HepG2 (cell line): ENCODE measurements at regions not wholly inside any gene's neighbourhood (a gene's known extent, or its start where the extent isn't known, plus 50 kb on each side); places are given as distances from the start of the nearest gene placed in this dataset.

Experiments
- ATAC-seq: fragments of 200-7000 bp; cut with Tn5 transposase; 3 replicates; pipeline ENCODE4 v1.9.1; 2020; ENCODE audit warnings: mild to moderate bottlenecking, moderate library complexity
- BruUV-seq: library from RNA; stranded (reverse); fragments of 400-500 nt; replicated peaks from 2 replicates; lab custom pipeline; 2021; lab: Mats Ljungman, UMichigan
- CTCF ChIA-PET: fragments of 300-600 bp; formaldehyde crosslinking; extraction: SDS; loops from one replicate; lab custom pipeline; 2021; ENCODE audit warnings: low total read pairs, inconsistent platforms, low intra/inter-chr PET ratio; lab: Yijun Ruan, JAX
- POLR2A ChIA-PET: fragments of 350-600 bp; sonication (Branson Sonifier 250); formaldehyde crosslinking; loops from one replicate; lab custom pipeline; 2020; ENCODE audit warnings: antibody characterized with exemption, inconsistent platforms; lab: Yijun Ruan, JAX
- DNase-seq: peaks from one replicate; pipeline ENCODE4 v3.0.0-alpha.2; 2015; ENCODE audit warnings: low spot score
- FAIRE-seq: peaks from 3 replicates; lab custom pipeline; 2011; peaks lifted over from hg19 to GRCh38; lab: Jason Lieb, UNC
- H2AFZ ChIP-seq: one replicate; pipeline ENCODE4 v1.6.1; 2011; ENCODE audit warnings: low read length, inconsistent platforms
- H3K27ac ChIP-seq: fragments of 300-600 bp; 3 replicates; pipeline ENCODE4 v1.8.0; 2011; ENCODE audit warnings: mixed run types, mild to moderate bottlenecking, mixed read lengths, low read length, inconsistent platforms; ENCODE audit not compliant: insufficient read depth; ENCODE audit errors: extremely low read length
- H3K27me3 ChIP-seq, 2 experiments: fragments of 200-600 bp in 1 of 2; 2 replicates in 1 of 2; 3 replicates in 1 of 2; pipeline versions ENCODE4 v1.6.0 to v1.8.0; 2011; ENCODE audit warnings: low read length in 2 of 2, mild to moderate bottlenecking in 2 of 2, moderate library complexity in 2 of 2, inconsistent platforms in 1 of 2; ENCODE audit not compliant: insufficient read depth in 2 of 2, control insufficient read depth in 1 of 2
- H3K36me3 ChIP-seq, 2 experiments: fragments of 200-600 bp in 1 of 2; replicated peaks in 1 of 2; 2 replicates in 1 of 2; 3 replicates in 1 of 2; pipeline versions ENCODE4 v1.5.1 to v1.8.0; 2011; ENCODE audit warnings: low read length in 2 of 2, inconsistent platforms in 1 of 2; ENCODE audit not compliant: insufficient read depth in 2 of 2, control insufficient read depth in 1 of 2
- H3K4me1 ChIP-seq: 2 replicates; pipeline ENCODE4 v1.5.1; 2012; ENCODE audit warnings: low read length, inconsistent platforms; ENCODE audit not compliant: insufficient read depth
- H3K4me2 ChIP-seq: 2 replicates; pipeline ENCODE4 v1.6.0; 2011; ENCODE audit warnings: low read depth, low read length, inconsistent platforms
- H3K4me3 ChIP-seq, 3 experiments: fragments of 200-600 bp in 1 of 3; sonication (generic), shearing (Covaris generic) in 1 of 3; replicated peaks in 1 of 3; 2 replicates each; pipeline ENCODE4 v1.5.1; 2011 to 2016; ENCODE audit warnings: low read length in 3 of 3, inconsistent platforms in 2 of 3, low read depth in 2 of 3, mild to moderate bottlenecking in 2 of 3, control low read depth in 1 of 3, mixed read lengths in 1 of 3; ENCODE audit not compliant: insufficient read depth in 1 of 3
- H3K79me2 ChIP-seq: one replicate; pipeline ENCODE4 v1.6.1; 2011; ENCODE audit warnings: low read length, inconsistent platforms; ENCODE audit not compliant: insufficient read depth
- H3K9ac ChIP-seq: 2 replicates; pipeline ENCODE4 v1.6.0; 2011; ENCODE audit warnings: mild to moderate bottlenecking, low read depth, low read length, inconsistent platforms; ENCODE audit not compliant: insufficient read depth
- H3K9me3 ChIP-seq: 2 replicates; pipeline ENCODE4 v1.5.1; 2012; ENCODE audit warnings: mild to moderate bottlenecking, low read length
- H4K20me1 ChIP-seq: 2 replicates; pipeline ENCODE4 v1.6.0; 2011; ENCODE audit warnings: inconsistent platforms, mild to moderate bottlenecking, low read length, moderate library complexity; ENCODE audit not compliant: insufficient read depth
- FOSL2 ChIP-seq: sonication (generic); formaldehyde crosslinking; IDR thresholded peaks from 2 replicates; pipeline ENCODE4 v1.4.0; 2020; ENCODE audit warnings: missing genetic modification reagents
- HMGA1 ChIP-seq: sonication (generic); formaldehyde crosslinking; conservative IDR thresholded peaks from 2 replicates; pipeline ENCODE4 v1.4.0; 2020; ENCODE audit warnings: missing genetic modification reagents
- NCOR1 ChIP-seq: fragments of 200-600 bp; sonication (generic); IDR thresholded peaks from 2 replicates; pipeline ENCODE4 v1.7.0; 2017; ENCODE audit warnings: antibody characterized with exemption, low read length, borderline replicate concordance
- RBM22 ChIP-seq: fragments of 200-400 bp; formaldehyde crosslinking; optimal IDR thresholded peaks from 2 replicates; pipeline ENCODE3; 2017; ENCODE audit warnings: mild to moderate bottlenecking, low read length, moderate library complexity
- SRSF1 ChIP-seq: fragments of 200-400 bp; formaldehyde crosslinking; optimal IDR thresholded peaks from 2 replicates; pipeline ENCODE3; 2017; ENCODE audit warnings: mild to moderate bottlenecking, low read depth, low read length, moderate library complexity
- ZNF282 ChIP-seq: fragments of 450-650 bp; IDR thresholded peaks from 2 replicates; pipeline ENCODE4 v1.6.1; 2018; ENCODE audit not compliant: partially characterized antibody
- WGBS: methylation state at CpG from one replicate; pipeline ENCODE4 v1.1.6; 2017; ENCODE audit warnings: low lambda C conversion rate; 5-methylcytosine and 5-hydroxymethylcytosine counted together
- in situ Hi-C: cut with HindIII; loops from 2 replicates; pipeline ENCODE4 v1.10.0; 2017; ENCODE audit warnings: low pct_unique_long_range_greater_than_20kb; ENCODE audit not compliant: extremely low pct_ligation_motif_present
- intact Hi-C: fragments of 100-400 bp; cut with micrococcal nuclease; formaldehyde crosslinking; loops from one replicate; pipeline ENCODE4 v1.10.0; 2022; ENCODE audit not compliant: unreplicated experiment
- TF ChIP-seq, protein P1 (sequence below): sonication (generic); formaldehyde crosslinking; IDR thresholded peaks from 2 replicates; pipeline ENCODE4 v1.4.0; 2020; ENCODE audit warnings: missing genetic modification reagents
- TF ChIP-seq, protein P2 (sequence below): sonication (generic); formaldehyde crosslinking; IDR thresholded peaks from 2 replicates; pipeline ENCODE4 v1.8.0; 2022; ENCODE audit warnings: mild to moderate bottlenecking, missing genetic modification reagents, borderline replicate concordance
- TF ChIP-seq, protein P3 (sequence below): sonication (generic); formaldehyde crosslinking; IDR thresholded peaks from 2 replicates; pipeline ENCODE4 v1.5.0; 2020; ENCODE audit warnings: missing genetic modification reagents, mild to moderate bottlenecking, borderline replicate concordance
- TF ChIP-seq, protein P4 (sequence below): sonication (generic); formaldehyde crosslinking; IDR thresholded peaks from 2 replicates; pipeline ENCODE4 v1.9.0; 2021; ENCODE audit warnings: missing genetic modification reagents, mild to moderate bottlenecking, borderline replicate concordance
- TF ChIP-seq, protein P5 (sequence below): IDR thresholded peaks from 2 replicates; pipeline ENCODE4 v1.6.1; 2016; ENCODE audit warnings: missing compliant biosample characterization, missing genetic modification reagents, borderline replicate concordance
- TF ChIP-seq, protein P6 (sequence below): sonication (generic); formaldehyde crosslinking; IDR thresholded peaks from 2 replicates; pipeline ENCODE4 v1.8.0; 2023; ENCODE audit warnings: mild to moderate bottlenecking, missing genetic modification reagents

DNA sequence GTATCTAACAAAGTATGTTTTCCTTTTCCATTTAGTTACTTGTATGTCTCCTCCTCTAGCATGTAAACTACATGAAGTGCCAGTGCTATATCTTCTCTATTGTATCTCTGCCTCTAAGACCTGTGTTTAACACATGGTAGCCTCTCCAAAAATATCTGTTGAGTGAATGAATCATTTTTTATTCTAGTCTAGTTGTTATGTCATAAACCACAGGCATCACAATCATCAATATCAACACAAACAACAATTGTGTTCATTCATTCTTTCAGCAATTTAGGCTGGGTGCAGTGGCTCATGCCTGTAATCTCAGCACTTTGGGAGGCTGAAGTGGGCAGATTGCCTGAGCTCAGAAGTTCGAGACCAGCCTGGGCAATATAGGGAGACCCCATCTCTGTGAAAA is 111.6 kb upstream of the EYA4 start (continued):
- TF ChIP-seq, protein P1, sequence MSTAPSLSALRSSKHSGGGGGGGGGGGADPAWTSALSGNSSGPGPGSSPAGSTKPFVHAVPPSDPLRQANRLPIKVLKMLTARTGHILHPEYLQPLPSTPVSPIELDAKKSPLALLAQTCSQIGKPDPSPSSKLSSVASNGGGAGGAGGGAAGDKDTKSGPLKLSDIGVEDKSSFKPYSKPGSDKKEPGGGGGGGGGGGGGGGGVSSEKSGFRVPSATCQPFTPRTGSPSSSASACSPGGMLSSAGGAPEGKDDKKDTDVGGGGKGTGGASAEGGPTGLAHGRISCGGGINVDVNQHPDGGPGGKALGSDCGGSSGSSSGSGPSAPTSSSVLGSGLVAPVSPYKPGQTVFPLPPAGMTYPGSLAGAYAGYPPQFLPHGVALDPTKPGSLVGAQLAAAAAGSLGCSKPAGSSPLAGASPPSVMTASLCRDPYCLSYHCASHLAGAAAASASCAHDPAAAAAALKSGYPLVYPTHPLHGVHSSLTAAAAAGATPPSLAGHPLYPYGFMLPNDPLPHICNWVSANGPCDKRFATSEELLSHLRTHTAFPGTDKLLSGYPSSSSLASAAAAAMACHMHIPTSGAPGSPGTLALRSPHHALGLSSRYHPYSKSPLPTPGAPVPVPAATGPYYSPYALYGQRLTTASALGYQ (CRISPR knock-in tag): no peak
- TF ChIP-seq, protein P2, sequence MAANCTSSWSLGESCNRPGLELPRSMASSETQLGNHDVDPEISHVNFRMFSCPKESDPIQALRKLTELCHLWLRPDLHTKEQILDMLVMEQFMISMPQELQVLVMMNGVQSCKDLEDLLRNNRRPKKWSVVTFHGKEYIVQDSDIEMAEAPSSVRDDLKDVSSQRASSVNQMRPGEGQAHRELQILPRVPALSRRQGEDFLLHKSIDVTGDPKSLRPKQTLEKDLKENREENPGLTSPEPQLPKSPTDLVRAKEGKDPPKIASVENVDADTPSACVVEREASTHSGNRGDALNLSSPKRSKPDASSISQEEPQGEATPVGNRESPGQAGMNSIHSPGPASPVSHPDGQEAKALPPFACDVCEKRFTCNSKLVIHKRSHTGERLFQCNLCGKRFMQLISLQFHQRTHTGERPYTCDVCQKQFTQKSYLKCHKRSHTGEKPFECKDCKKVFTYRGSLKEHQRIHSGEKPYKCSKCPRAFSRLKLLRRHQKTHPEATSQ (CRISPR knock-in tag): no peak
- TF ChIP-seq, protein P3, sequence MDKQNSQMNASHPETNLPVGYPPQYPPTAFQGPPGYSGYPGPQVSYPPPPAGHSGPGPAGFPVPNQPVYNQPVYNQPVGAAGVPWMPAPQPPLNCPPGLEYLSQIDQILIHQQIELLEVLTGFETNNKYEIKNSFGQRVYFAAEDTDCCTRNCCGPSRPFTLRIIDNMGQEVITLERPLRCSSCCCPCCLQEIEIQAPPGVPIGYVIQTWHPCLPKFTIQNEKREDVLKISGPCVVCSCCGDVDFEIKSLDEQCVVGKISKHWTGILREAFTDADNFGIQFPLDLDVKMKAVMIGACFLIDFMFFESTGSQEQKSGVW (CRISPR knock-in tag): no peak
- TF ChIP-seq NCOR1 (no peak), ZNF282 (no peak)
- TF ChIP-seq, protein P4, sequence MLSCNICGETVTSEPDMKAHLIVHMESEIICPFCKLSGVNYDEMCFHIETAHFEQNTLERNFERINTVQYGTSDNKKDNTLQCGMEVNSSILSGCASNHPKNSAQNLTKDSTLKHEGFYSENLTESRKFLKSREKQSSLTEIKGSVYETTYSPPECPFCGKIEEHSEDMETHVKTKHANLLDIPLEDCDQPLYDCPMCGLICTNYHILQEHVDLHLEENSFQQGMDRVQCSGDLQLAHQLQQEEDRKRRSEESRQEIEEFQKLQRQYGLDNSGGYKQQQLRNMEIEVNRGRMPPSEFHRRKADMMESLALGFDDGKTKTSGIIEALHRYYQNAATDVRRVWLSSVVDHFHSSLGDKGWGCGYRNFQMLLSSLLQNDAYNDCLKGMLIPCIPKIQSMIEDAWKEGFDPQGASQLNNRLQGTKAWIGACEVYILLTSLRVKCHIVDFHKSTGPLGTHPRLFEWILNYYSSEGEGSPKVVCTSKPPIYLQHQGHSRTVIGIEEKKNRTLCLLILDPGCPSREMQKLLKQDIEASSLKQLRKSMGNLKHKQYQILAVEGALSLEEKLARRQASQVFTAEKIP (CRISPR knock-in tag): no peak

DNA sequence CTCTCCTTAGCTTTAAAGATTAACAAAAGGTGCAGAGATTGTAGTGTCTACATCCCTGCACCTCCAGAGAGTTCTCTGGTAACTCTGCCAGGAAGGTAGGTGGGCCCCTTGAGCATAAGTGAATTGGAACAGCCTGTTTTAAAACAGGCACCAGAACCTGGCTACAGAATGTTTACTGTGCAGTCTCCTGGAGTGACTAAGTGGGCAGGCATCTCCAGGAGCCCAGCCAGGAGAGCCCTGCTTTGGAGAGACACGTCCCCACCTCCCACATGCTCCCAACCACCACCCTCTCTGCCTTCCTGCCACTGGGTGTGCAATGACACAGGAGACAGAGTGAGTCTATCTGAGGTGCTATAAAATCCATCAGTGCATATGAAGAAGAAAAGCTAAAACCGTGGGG is 110.3 kb upstream of the EYA4 start:
- no peak overlapping the region for H3K4me2 ChIP-seq
- no peak for FAIRE-seq
- intact Hi-C loops (no loop called here), in situ Hi-C loops (no loop called here)
- no peaks in the 10 kb centered on the region for H4K20me1 ChIP-seq
- 0% methylated on average over 2 of the region's 2 CpGs for WGBS
- peaks cover 0 to 4% of the 10 kb centered on the region in 2 experiments; a peak in 1 of 5 replicates for H3K27me3 ChIP-seq
- no peak overlapping the region for H3K27ac ChIP-seq
- no peak overlapping the region for H3K4me3 ChIP-seq
- no peaks in the 10 kb centered on the region for H3K4me1 ChIP-seq
- peak; percentile 62 for DNase-seq
- ChIA-PET POLR2A (no interaction called here), CTCF (no interaction called here)
- no peaks in the 10 kb centered on the region for H3K36me3 ChIP-seq
- no peaks in the 10 kb centered on the region for H3K9me3 ChIP-seq
- no TSS peak for BruUV-seq
- ATAC-seq: peak; percentile 75
- H2AFZ ChIP-seq: no peak overlapping the region
- H3K9ac ChIP-seq: no peak overlapping the region
- H3K79me2 ChIP-seq: no peaks in the 10 kb centered on the region
- TF ChIP-seq FOSL2 (CRISPR knock-in tag) (peak; percentile 75), SRSF1 (no peak), HMGA1 (no peak), RBM22 (no peak)
- TF ChIP-seq, protein P5, sequence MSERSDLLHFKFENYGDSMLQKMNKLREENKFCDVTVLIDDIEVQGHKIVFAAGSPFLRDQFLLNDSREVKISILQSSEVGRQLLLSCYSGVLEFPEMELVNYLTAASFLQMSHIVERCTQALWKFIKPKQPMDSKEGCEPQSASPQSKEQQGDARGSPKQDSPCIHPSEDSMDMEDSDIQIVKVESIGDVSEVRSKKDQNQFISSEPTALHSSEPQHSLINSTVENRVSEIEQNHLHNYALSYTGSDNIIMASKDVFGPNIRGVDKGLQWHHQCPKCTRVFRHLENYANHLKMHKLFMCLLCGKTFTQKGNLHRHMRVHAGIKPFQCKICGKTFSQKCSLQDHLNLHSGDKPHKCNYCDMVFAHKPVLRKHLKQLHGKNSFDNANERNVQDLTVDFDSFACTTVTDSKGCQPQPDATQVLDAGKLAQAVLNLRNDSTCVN: no peak
- TF ChIP-seq, protein P6, sequence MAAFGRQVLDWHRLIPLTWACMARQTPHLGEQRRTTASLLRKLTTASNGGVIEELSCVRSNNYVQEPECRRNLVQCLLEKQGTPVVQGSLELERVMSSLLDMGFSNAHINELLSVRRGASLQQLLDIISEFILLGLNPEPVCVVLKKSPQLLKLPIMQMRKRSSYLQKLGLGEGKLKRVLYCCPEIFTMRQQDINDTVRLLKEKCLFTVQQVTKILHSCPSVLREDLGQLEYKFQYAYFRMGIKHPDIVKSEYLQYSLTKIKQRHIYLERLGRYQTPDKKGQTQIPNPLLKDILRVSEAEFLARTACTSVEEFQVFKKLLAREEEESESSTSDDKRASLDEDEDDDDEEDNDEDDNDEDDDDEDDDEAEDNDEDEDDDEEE: no peak
